WI38 (cell line): ENCODE measurements at regions not wholly inside any gene's neighbourhood (a gene's known extent, or its start where the extent isn't known, plus 50 kb on each side); places are given as distances from the start of the nearest gene placed in this dataset.
A peak's percentile ranks its signal among the peaks of the same experiment; 100 is the strongest.

Experiments
- H3K4me3 ChIP-seq: 2 replicates; pipeline ENCODE4 v1.5.1; 2011; ENCODE audit warnings: low read depth, mild to moderate bottlenecking, control low read depth, low read length
- TF ChIP-seq, protein P1 (sequence below): IDR thresholded peaks from 2 replicates; pipeline ENCODE4 v1.5.1; 2012; ENCODE audit warnings: low read depth, mild to moderate bottlenecking, control low read depth, low read length

GRCh38 chr13:111051041-111051725 is 63.9 kb upstream of the ARHGEF7 start:
- no peak overlapping the region for H3K4me3 ChIP-seq
- TF ChIP-seq, protein P1, sequence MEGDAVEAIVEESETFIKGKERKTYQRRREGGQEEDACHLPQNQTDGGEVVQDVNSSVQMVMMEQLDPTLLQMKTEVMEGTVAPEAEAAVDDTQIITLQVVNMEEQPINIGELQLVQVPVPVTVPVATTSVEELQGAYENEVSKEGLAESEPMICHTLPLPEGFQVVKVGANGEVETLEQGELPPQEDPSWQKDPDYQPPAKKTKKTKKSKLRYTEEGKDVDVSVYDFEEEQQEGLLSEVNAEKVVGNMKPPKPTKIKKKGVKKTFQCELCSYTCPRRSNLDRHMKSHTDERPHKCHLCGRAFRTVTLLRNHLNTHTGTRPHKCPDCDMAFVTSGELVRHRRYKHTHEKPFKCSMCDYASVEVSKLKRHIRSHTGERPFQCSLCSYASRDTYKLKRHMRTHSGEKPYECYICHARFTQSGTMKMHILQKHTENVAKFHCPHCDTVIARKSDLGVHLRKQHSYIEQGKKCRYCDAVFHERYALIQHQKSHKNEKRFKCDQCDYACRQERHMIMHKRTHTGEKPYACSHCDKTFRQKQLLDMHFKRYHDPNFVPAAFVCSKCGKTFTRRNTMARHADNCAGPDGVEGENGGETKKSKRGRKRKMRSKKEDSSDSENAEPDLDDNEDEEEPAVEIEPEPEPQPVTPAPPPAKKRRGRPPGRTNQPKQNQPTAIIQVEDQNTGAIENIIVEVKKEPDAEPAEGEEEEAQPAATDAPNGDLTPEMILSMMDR = no peak

- TF ChIP-seq, protein P1 = no peak
- H3K4me3 ChIP-seq = no peak overlapping the region
Measured at GRCh38 chr13:111050539-111050879, 64.6 kb upstream of the ARHGEF7 start.

GRCh38 chr13:111049791-111050538 is 65.1 kb upstream of the ARHGEF7 start:
- H3K4me3 ChIP-seq = no peak overlapping the region
- TF ChIP-seq, protein P1 = peak; percentile 41

DNA sequence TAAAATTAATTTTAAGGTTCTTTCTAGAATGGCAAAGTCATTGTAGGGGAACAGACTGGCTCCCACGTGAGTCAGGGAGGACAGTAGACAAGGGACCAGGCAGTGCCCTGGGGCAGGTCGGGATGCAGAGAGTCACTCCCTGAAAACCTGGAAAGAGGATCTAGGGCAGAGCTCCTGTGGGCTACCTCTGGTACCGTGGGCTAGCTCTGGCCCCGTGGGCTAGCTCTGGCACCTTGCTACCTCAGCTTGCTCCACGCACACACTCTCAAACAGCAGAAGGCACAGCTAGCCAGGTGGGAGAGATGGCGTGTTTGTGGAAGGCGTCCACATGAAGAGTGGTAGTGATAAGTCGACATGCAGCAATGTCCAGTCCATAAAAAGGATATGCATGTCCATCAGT is 66.7 kb upstream of the ARHGEF7 start:
- TF ChIP-seq, protein P1 = no peak

GRCh38 chr13:111047326-111047725 is 67.8 kb upstream of the ARHGEF7 start:
- TF ChIP-seq, protein P1 = no peak
- no peak overlapping the region for H3K4me3 ChIP-seq

More for the DNA sequence above, 66.7 kb upstream of the ARHGEF7 start:
- no peak overlapping the region for H3K4me3 ChIP-seq

DNA sequence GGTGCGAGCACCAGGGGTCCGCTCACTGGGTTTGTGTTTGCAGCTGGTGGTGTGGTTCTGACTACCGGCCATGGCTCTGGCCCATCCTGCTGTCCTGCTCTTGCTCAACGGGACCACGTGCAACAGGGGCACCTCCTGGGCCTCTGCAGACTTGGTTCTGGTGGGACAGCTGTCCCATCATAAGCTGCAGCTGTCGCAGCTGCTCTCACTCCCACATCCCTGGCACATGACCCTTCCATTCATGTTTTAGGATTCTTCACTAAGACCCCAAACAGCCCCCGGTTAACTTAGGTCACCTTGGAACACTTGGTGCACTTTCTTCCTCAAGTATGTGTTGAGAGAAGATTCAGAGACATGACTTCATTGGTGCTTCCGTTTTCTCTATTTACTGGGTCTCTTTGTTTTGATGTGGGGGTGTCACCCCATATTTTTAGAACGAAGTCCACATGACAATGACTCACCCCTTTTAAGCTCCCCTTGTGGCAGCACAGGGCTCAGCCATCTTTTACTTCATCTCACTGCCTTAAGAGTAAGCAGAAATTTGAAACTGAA is 68.4 kb upstream of the ARHGEF7 start:
- TF ChIP-seq, protein P1 = peak; percentile 33
- no peak overlapping the region for H3K4me3 ChIP-seq

DNA sequence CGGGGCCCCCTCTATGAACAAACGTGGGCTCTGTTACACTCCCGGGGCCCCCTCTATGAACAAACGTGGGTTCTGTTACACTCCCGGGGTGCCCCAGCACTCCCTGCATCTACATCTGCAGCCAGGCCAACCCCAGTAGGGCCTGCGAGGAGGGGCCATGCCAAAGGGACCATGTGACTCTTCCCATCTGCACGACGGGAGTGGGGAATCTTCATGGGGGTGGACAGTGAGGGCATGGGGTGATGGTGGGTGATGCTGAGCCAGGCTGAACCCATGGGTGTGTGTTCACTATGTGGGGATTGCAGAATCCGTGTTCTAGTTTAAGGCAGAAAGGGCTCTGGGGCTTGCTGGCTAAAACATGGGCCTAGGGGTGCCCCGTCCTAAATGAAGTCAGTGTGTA is 69.9 kb upstream of the ARHGEF7 start:
- TF ChIP-seq, protein P1 = no peak
- H3K4me3 ChIP-seq = no peak overlapping the region
